Vagina (tissue), 2 donors: ENCODE measurements at regions not wholly inside any gene's neighbourhood (a gene's known extent, or its start where the extent isn't known, plus 50 kb on each side); places are given as distances from the start of the nearest gene placed in this dataset.

ENCODE experiments used
- CTCF ChIP-seq, 3 experiments: fragments of 450-650 bp in 2 of 3; fragments of 200-600 bp in 1 of 3; sonication (generic) in 1 of 3; IDR thresholded peaks; one replicate each; pipeline ENCODE4 v1.5.1; 2017 to 2019; ENCODE audit warnings: antibody characterized with exemption in 3 of 3, mild to moderate bottlenecking in 2 of 3, moderate library complexity in 2 of 3
- POLR2A ChIP-seq, 2 donors: fragments of 450-650 bp; IDR thresholded peaks; one replicate each; pipeline ENCODE4 v1.6.1; 2017; ENCODE audit warnings: antibody characterized with exemption in 2 of 2, mild to moderate bottlenecking in 2 of 2, moderate library complexity in 2 of 2
- POLR2AphosphoS5 ChIP-seq, 2 donors: sonication (generic); formaldehyde crosslinking; IDR thresholded peaks; one replicate each; pipeline ENCODE4 v1.9.0; 2017; ENCODE audit warnings: antibody characterized with exemption in 2 of 2, mild to moderate bottlenecking in 2 of 2, low read depth in 1 of 2; ENCODE audit not compliant: insufficient read depth in 1 of 2

GRCh38 chr1:218900615-218901014 lies 273.1 kb upstream of the LYPLAL1 start:
- TF ChIP-seq CTCF (IDR thresholded peaks at IDR 0.05): no peak
- TF ChIP-seq POLR2A (IDR thresholded peaks at IDR 0.05): no peak
- TF ChIP-seq POLR2AphosphoS5 (IDR thresholded peaks at IDR 0.05; ENCODE audit: insufficient read depth in 1 of 2, low read depth in 1 of 2): no peak
